KMS-11 (cell line): ENCODE measurements at regions not wholly inside any gene's neighbourhood (a gene's known extent, or its start where the extent isn't known, plus 50 kb on each side); places are given as distances from the start of the nearest gene placed in this dataset.

Source experiments
- H2AFZ ChIP-seq: fragments of 200-600 bp; sonication (generic); 2 replicates; pipeline ENCODE4 v1.6.1; 2016; ENCODE audit warnings: antibody characterized with exemption, mixed run types, low read depth
- H3K27ac ChIP-seq: fragments of 200-600 bp; sonication (generic); 2 replicates; pipeline ENCODE4 v1.6.1; 2016; ENCODE audit warnings: mild to moderate bottlenecking, mixed run types
- H3K27me3 ChIP-seq: fragments of 200-600 bp; sonication (generic); 2 replicates; pipeline ENCODE4 v1.6.1; 2017; ENCODE audit warnings: mild to moderate bottlenecking, low read depth, mixed run types, moderate library complexity; ENCODE audit not compliant: insufficient read depth
- H3K36me3 ChIP-seq: fragments of 200-600 bp; sonication (generic); 2 replicates; pipeline ENCODE4 v1.6.1; 2017; ENCODE audit warnings: mild to moderate bottlenecking, mixed run types; ENCODE audit not compliant: insufficient read depth
- H3K4me1 ChIP-seq: fragments of 200-600 bp; sonication (generic); 2 replicates; pipeline ENCODE4 v1.6.1; 2016; ENCODE audit warnings: mild to moderate bottlenecking, low read depth, mixed run types; ENCODE audit not compliant: poor library complexity, severe bottlenecking
- H3K4me2 ChIP-seq: fragments of 200-600 bp; sonication (generic); 2 replicates; pipeline ENCODE4 v1.7.0; 2016; ENCODE audit warnings: mild to moderate bottlenecking, mixed run types
- H3K4me3 ChIP-seq: fragments of 200-600 bp; sonication (generic); IDR thresholded peaks from 2 replicates; pipeline ENCODE4 v1.6.1; 2017; ENCODE audit warnings: low read depth, low read length, mixed read lengths; ENCODE audit not compliant: insufficient read depth
- H3K79me2 ChIP-seq: fragments of 200-600 bp; sonication (generic); 2 replicates; pipeline ENCODE4 v1.6.1; 2016; ENCODE audit warnings: low read depth, mixed run types; ENCODE audit not compliant: insufficient read depth
- H3K9ac ChIP-seq: fragments of 200-600 bp; sonication (generic); 2 replicates; pipeline ENCODE4 v1.6.1; 2016; ENCODE audit warnings: mild to moderate bottlenecking, mixed run types
- H4K20me1 ChIP-seq: fragments of 200-600 bp; sonication (generic); 2 replicates; pipeline ENCODE4 v1.6.1; 2016; ENCODE audit warnings: mild to moderate bottlenecking, mixed run types; ENCODE audit not compliant: insufficient read depth
- CTCF ChIP-seq: fragments of 200-600 bp; sonication (generic); conservative IDR thresholded peaks from 2 replicates; pipeline ENCODE4 v1.6.1; 2017; ENCODE audit warnings: low read depth, mild to moderate bottlenecking, antibody characterized with exemption, low read length, moderate library complexity, mixed read lengths

GRCh38 chr12:125454786-125455480 lies 389.7 kb downstream of the AACS start:
- H3K79me2 ChIP-seq, result no peaks in the 10 kb centered on the region
- H3K4me1 ChIP-seq, result no peaks in the 10 kb centered on the region
- H3K9ac ChIP-seq, result no peak overlapping the region
- no peak overlapping the region for H2AFZ ChIP-seq
- H3K4me2 ChIP-seq, result no peak overlapping the region
- H3K4me3 ChIP-seq, result no peak overlapping the region
- no peaks in the 10 kb centered on the region for H3K36me3 ChIP-seq
- H3K27me3 ChIP-seq, result no peaks in the 10 kb centered on the region
- TF ChIP-seq CTCF, result no peak
- H4K20me1 ChIP-seq, result no peaks in the 10 kb centered on the region
- no peak overlapping the region for H3K27ac ChIP-seq

- H3K4me2 ChIP-seq, result no peak overlapping the region
Measured at GRCh38 chr12:125455556-125455955, 390.3 kb downstream of the AACS start.

GRCh38 chr12:125458552-125459268 lies 393.5 kb downstream of the AACS start:
- H2AFZ ChIP-seq, result no peak overlapping the region
- H3K4me1 ChIP-seq, result no peaks in the 10 kb centered on the region
- no peaks in the 10 kb centered on the region for H3K27me3 ChIP-seq
- H4K20me1 ChIP-seq, result no peaks in the 10 kb centered on the region
- no peak overlapping the region for H3K27ac ChIP-seq
- H3K9ac ChIP-seq, result no peak overlapping the region
- no peaks in the 10 kb centered on the region for H3K79me2 ChIP-seq
- no peak overlapping the region for H3K4me3 ChIP-seq
- no peak overlapping the region for H3K4me2 ChIP-seq
- no peak for TF ChIP-seq CTCF
- no peaks in the 10 kb centered on the region for H3K36me3 ChIP-seq

More at GRCh38 chr12:125455556-125455955, 390.3 kb downstream of the AACS start:
- Histone ChIP-seq H3K4me1 (no peaks in the 10 kb centered on the region), H2AFZ (no peak overlapping the region), H3K27me3 (no peaks in the 10 kb centered on the region), H3K27ac (no peak overlapping the region), H3K36me3 (no peaks in the 10 kb centered on the region), H3K4me3 (no peak overlapping the region), H4K20me1 (no peaks in the 10 kb centered on the region), H3K79me2 (no peaks in the 10 kb centered on the region), H3K9ac (no peak overlapping the region)
- TF ChIP-seq CTCF, result no peak

- no peaks in the 10 kb centered on the region for H3K4me1 ChIP-seq
- no peak overlapping the region for H2AFZ ChIP-seq
- no peaks in the 10 kb centered on the region for H3K36me3 ChIP-seq
- H3K4me2 ChIP-seq, result no peak overlapping the region
- H3K79me2 ChIP-seq, result no peaks in the 10 kb centered on the region
- no peak overlapping the region for H3K27ac ChIP-seq
- no peak overlapping the region for H3K4me3 ChIP-seq
- no peaks in the 10 kb centered on the region for H3K27me3 ChIP-seq
- TF ChIP-seq CTCF, result no peak
- H4K20me1 ChIP-seq, result no peaks in the 10 kb centered on the region
- H3K9ac ChIP-seq, result no peak overlapping the region
Measured at GRCh38 chr12:125461831-125462230, 396.6 kb downstream of the AACS start.
